ENCODE measurements at regions not wholly inside any gene's neighbourhood (a gene's known extent, or its start where the extent isn't known, plus 50 kb on each side); places are given as distances from the start of the nearest gene placed in this dataset.

- TF ChIP-seq CTCF (IDR thresholded peaks at IDR 0.05; ENCODE audit: control extremely low read depth in 1 of 3, insufficient read depth in 1 of 3, low read depth in 1 of 3, low read length in 3 of 3): no peak
- TF ChIP-seq SIN3A (conservative IDR thresholded peaks at IDR 0.05 in 1 of 2, IDR thresholded peaks at IDR 0.05 in 1 of 2; ENCODE audit: low read depth in 1 of 2, low read length in 2 of 2): no peak
Observed at GRCh38 chr10:43888586-43888985, 239.9 kb upstream of the ZNF32 start.

Measured in H1 (cell line).